GM21825 (cell line): ENCODE measurements at regions not wholly inside any gene's neighbourhood (a gene's known extent, or its start where the extent isn't known, plus 50 kb on each side); places are given as distances from the start of the nearest gene placed in this dataset.

Experiments used
- ATAC-seq: cut with Tn5 transposase; IDR thresholded peaks from one replicate; pipeline ENCODE4 v1.9.1; 2021; ENCODE audit warnings: mild to moderate bottlenecking, moderate library complexity; ENCODE audit not compliant: unreplicated experiment

DNA sequence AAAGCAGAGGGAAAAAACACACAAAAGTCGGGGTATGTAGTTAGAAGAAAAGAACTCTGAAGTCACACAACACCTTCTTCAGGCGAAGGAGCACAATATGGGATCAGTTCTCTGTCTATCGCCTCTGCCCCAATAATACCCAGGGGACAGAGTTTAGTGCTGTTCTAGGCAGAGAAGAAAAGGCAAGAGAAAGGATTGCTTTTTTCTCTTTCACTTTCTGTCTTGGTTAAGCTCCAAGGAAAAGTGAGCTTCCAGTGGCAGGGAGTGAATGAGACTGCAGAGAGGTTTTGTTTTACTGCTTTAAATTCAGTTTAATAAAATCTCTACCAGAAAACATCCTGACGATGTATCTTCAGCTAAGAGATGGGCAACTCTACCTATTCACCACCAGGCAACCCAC lies 86.6 kb upstream of the STXBP5 start:
- ATAC-seq, result no peak

DNA sequence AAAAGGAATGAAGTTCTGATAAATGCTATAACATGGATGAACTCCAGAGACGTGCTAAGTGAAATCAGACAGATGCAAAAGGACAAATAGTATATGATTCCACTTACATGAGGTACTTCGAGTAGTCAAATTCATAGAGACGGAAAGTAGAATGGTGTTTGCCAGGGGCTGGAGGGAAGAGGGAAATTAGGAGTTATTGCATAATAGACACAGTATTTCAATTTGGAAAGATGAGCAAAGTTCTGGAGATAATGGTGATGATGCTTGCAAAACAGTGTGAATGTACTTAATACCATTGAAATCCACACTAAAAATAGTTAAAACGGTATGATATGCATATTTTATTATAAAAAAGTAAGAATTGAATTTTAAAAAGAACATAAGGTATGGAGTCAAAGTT lies 84.9 kb upstream of the STXBP5 start:
- no peak for ATAC-seq

DNA sequence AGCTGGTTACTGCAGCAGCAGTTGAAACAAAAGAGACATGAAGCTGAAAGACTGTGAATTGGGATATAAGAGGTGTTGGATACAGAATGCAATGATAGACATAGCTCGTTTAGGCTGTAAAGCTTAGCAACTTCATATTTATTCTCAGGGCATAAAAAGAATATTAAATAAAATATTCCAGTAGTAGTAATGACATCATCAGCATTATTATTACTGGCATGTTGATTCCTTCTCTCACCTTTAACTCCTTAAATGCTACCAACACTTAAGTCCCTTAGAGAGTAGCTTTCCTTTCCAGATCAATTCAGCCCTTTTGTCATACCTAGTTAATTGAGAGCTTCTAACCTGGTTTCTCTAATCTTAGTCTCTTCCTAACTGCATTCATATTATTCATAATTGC lies 81.4 kb upstream of the STXBP5 start:
- no peak for ATAC-seq

DNA sequence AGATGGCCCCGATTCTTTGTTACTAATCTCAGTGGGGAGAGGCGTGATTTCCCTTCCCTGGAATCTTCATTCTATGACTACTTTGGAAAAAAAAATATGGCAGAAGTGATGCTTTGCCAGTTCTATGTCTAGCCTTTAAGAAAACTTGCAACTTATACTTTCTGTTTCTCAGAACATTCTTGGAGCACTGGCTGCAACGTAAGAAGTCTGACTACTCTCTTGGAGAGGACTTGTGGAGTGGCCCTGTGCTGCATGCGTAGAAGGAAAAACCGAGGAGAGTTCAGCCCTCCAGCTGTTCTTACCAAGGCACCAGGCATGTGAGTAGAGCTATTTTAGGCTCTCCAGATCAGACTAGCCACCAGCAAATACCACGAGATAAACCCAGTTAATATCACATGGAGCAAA lies 77.6 kb upstream of the STXBP5 start:
- no peak for ATAC-seq

DNA sequence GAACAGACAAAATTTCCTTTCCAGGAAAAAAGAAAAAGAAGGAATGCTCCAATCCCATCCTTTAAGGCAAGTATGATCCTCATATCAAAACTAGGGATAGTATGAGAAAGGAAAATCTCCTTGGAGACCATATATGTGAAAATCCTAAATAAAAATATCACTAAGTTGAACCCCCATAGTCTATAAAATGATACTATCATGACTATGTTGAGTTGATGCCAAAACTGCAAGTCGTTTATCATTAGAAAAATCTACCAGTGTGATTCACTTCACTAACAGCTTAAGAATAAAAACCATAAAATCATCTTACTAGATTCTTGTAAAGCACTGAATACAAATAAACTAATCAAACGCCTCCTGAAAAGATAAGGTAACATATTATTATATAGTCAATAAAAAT lies 76.6 kb upstream of the STXBP5 start:
- ATAC-seq, result no peak

DNA sequence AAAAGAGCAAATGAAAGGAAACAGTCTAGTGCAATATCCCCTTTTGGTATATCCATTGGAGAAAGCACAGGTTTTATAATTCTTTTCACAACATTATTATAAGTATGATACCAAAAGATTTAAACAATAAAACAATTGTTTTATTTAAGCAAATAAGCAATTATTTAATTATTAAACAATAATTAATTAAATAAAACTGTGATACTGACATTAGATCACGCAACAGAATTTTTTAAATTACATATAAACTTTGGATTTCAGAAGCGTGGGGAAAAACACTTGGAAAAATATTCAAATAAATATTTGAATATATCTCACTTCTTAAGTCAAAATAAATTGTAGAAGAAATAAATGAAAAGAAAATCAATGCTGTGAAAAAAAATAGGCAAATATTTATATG lies 76.2 kb upstream of the STXBP5 start:
- no peak for ATAC-seq

DNA sequence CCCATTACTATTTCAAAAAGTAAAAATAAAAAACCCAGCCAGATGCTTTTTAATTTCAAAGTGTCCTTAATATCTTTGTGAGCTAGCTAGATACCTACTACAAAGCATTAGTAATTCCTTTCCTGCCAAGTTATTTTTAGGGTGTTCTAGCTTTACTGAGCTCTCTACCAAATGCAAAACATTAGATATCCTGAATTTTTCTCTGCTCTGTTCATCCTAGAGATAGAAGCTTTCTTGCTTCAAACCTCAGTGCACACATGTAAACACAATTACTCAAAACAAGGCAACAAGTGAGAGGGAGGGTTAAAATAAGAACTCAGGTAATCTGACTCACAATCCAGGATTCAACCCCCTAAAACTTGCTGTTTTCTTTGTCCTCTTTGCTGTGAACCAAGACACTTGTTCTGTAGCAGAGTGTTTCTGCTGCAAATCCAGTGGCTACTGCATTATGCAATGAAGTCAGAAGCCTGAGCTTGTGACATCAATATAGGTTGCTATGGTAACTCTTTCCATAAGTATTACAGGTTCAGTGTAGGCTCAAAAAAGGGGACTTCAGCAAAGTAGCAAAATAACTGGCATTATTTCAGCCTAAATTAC lies 72.6 kb upstream of the STXBP5 start:
- ATAC-seq, result no peak

DNA sequence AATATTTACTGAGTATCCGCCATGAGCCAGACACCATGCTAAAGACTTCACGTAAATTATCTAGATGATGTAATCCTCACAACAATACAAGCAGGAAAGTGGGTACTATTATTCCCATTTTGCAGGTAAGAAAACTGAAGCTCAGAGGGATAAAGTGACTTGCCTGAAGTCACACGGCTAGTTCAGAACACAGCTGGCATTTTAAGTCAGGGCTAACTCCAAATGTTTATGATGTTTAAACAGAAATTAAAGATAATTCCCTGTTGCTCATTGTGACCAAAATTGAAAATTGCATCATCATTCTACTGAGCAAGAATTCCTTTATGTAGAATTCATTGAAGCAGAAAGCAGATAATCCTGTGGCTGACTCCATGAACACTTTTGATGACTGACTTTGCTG lies 71.3 kb upstream of the STXBP5 start:
- ATAC-seq, result no peak

DNA sequence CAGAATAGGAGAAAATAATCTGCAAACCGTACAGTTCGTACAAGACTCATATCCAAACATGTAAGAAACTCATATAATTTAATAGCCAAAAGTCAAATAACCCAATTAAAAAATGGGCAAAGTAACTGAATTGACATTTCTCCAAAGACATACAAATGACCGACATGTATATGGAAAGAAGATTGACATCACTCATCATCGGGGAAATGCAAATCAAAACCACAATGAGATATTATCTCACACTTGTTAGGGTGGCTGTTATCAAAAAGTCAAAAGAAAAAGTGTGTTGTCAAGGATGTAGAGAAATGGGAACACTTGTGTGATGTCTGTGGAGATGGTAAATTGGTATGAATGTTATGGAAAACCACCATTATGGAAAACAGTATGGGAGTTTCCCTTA lies 70.5 kb upstream of the STXBP5 start:
- ATAC-seq, result no peak

DNA sequence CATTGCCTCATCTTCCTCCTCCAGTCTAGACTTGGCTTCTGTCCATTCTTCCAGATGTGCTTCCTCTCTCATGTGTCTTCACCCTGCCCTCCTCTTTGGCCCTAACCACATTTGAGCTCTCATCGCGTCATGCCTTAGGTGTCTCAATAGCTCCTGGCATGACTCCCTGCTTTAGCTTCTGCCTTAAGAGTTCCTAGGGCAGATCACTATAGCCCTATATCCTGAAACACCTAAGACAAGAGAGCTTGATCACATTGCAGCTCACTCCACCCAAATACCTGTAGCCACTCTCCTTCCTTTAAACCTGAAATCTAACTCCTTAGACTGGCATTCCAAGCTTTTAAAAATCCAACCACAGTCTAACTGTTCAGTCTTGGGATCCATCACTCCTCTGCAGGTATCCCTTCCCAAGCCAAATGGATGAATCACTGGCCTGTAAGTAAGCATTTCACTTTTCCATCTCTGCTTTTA lies 69.0 kb upstream of the STXBP5 start:
- ATAC-seq, result no peak

DNA sequence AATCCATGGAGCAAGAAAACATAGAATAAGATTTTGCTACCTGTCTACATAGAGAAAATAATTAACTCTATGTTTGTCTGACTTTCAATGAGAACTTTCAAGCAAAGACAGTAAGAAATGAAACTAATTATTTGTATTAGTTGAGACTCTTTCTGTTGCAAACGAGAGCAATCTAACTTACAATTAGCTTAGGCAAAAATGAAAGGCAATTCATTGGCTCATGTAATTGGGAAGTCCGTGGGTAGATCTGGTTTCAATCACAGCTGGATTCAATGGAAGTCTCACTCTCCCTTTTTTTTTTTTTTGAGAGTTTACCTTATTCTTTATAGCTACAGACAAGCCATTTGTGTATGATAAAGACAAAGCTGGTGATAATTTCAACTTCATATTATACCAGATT lies 68.2 kb upstream of the STXBP5 start:
- ATAC-seq, result no peak

DNA sequence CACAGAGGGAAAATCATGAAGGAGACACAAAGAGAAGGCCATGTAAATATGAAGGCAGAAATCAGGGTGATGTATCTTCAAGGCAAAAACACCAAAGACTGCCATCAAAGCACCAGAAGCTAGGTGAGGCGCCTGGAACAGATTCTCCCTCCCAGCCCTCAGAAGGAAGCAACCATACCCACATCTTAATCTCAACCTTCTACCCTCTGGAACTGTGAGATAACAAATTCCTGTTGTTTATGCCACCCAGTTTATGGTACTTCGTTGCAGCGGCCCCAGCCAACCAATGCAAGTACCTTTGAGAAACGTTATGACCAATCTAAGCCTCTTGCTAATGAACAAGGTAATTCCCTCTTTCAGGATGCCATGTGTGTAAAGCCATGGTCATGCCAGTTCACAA lies 66.2 kb upstream of the STXBP5 start:
- no peak for ATAC-seq

DNA sequence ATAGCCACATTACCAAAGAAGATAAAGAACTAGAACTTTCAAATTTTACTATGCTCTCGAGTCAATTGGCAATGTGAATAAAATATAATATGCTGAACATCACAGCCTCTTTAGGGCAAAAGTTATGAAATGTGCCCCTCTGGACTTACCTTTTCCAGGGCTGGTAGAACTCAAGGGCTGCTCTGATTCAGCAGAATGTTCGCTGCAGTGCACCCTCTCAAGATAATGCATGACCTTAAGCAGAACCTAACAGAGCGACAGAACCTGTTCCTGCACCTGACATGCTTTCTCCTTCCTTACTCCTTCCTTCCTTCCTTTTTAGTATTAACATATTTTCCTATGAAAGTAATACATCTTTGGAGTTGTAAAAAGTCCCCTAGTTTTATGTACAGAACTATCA lies 65.4 kb upstream of the STXBP5 start:
- no peak for ATAC-seq

DNA sequence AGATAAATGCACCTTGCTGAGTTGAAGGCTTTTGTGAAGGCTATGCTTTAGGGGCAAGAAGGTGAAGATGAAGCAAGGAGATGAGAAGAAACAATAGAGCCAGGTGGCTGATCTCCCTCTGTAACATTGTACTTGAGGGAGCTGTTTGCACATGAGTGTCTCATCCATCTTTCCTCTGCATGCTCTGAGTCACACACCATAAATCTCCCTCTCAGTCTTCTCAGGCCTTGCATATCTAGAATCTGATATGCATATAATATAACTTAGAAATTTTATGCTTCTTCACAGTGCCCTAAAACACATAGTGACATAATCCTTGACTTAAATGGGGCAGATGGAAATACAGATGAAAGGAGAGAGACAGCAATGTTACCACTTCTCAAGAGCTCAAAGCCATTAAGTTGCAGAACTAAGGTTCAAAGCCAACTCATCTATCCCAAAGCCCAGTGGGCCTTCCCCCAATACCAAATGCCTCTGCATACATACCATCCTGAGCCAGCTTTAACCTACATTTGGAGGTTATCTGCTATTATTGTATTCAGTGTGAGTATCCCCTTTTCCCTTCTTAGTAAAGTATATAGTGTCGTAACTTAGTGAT lies 62.4 kb upstream of the STXBP5 start:
- ATAC-seq, result no peak

DNA sequence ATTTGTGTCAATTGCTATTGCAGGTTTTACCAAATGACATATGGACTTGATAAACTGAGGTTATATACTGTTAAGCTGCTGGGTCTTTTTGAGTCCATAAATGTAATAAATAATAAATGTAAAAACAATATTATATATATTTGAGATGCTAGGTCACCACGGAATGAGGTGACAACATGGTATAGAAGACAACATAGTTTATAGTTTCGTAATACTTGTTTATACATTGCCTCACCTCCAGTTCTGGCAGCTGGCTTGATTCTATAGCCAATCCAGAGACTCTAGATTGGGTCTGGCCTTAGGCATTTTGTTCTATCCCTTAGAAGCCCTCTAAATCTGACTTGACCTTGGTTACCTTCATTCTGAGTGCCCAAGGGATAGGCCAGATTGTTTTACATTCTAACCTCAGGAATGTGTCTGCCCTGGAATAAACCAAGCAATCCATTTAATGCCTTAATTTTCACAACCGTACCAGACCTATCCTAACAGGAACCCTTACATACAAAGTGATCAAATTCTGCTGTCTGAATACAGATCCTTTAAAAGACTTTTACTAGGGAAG lies 61.5 kb upstream of the STXBP5 start:
- ATAC-seq, result no peak

DNA sequence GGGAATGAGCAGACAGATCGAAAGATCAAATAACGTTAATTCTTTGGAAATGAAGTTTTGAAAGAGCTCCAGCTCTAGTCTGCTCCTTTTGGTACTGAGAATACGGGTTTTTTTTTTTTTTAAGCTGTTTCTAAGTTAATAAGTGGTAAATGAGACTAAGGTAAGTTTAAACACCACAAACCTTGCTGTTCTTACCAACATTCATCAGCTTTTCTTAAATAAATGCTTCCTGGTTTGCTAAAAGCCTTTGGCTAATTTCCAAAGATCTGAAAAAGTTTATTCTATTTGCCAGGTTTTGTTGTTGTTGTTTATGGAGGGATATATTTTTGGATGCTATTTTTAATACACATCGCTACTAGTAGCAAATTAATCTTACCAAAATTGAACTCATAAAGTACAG lies 55.1 kb upstream of the STXBP5 start:
- ATAC-seq, result no peak

DNA sequence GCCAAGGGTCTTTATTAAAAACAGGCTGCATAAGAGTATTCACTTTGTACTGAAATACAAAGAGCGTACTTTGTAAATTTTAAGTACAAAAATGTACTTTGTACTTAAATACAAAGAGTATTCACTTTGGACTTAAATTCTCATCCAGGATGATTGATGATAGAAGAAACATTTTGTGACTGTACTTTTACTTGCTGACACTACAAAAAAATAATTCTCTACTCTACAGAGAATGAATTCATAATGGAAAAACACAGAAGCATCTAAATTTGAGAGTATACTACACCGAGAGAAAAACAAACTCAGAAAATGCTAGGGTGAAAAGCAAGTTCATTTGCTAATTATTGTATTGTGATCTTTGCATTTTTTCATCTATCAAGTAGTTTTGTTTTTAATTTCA lies 54.4 kb upstream of the STXBP5 start:
- no peak for ATAC-seq

DNA sequence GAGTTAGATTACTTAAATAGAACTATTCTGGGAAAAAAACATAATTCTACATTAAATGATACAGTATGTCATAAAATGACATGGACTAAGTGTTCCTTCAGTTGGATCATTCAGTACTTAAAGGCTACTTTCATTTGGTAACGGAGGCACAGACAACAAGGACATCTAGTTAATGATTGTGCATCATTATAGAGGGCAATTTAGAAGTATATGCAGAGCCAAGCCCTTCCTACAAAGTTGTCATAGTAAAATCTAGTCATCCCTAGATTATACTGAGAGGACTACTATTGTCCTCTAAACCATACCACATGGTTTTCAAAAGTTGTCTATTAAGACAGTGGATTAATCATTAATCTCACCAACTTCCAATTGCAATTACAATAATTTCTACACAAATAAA lies 53.9 kb upstream of the STXBP5 start:
- no peak for ATAC-seq
